A549 (cell line): ENCODE measurements at regions not wholly inside any gene's neighbourhood (a gene's known extent, or its start where the extent isn't known, plus 50 kb on each side); places are given as distances from the start of the nearest gene placed in this dataset.

Experiments used
- ATAC-seq, 2 experiments: fragments of 200-7000 bp in 1 of 2; fragments of >200 bp in 1 of 2; cut with Nextera tagmentation in 1 of 2; cut with Tn5 transposase in 1 of 2; 3 replicates each; pipeline versions ENCODE4 v1.8.0 to v1.9.1; 2018 to 2020; ENCODE audit warnings: mild to moderate bottlenecking in 1 of 2, moderate library complexity in 1 of 2
- CTCF ChIA-PET: fragments of 300-600 bp; sonication (Branson Sonifier 250); formaldehyde crosslinking; extraction: SDS; loops from one replicate; lab custom pipeline; 2021; ENCODE audit warnings: antibody characterized with exemption, inconsistent platforms; lab: Yijun Ruan, JAX
- POLR2A ChIA-PET: fragments of 350-600 bp; formaldehyde crosslinking; extraction: SDS; loops from one replicate; lab custom pipeline; 2021; ENCODE audit warnings: antibody characterized with exemption, inconsistent platforms; lab: Yijun Ruan, JAX
- DNase-seq, 2 experiments: peaks; one replicate each; pipeline versions ENCODE4 v3.0.0 to v3.0.0-alpha.2; 2011 to 2016; ENCODE audit warnings: low read depth in 1 of 2, low spot score in 1 of 2
- FAIRE-seq: peaks from 2 replicates; lab custom pipeline; 2011; peaks lifted over from hg19 to GRCh38; lab: Jason Lieb, UNC
- H3K27ac ChIP-seq, 2 experiments: fragments of >200 bp; sonication (Bioruptor Twin); formaldehyde crosslinking; 3 replicates each; pipeline ENCODE4 v1.5.1; 2016 to 2017
- H3K4me1 ChIP-seq: fragments of >200 bp; sonication (Bioruptor Twin); formaldehyde crosslinking; 3 replicates; pipeline ENCODE4 v1.6.1; 2016
- H3K4me2 ChIP-seq: fragments of >200 bp; sonication (Bioruptor Twin); formaldehyde crosslinking; 3 replicates; pipeline ENCODE4 v1.6.1; 2016
- H3K4me3 ChIP-seq: fragments of >200 bp; sonication (Bioruptor Twin); formaldehyde crosslinking; 3 replicates; pipeline ENCODE4 v1.5.1; 2016
- H3K9me3 ChIP-seq: fragments of >200 bp; sonication (Bioruptor Twin); formaldehyde crosslinking; 3 replicates; pipeline ENCODE4 v1.6.1; 2016
- ATOH8 ChIP-seq: fragments of 250-450 bp; sonication (Bioruptor Pico); IDR thresholded peaks from 2 replicates; pipeline ENCODE4 v1.5.0; 2020; ENCODE audit warnings: low read depth, mild to moderate bottlenecking, moderate library complexity
- CBX8 ChIP-seq: fragments of 200-600 bp; sonication (generic); IDR thresholded peaks from 2 replicates; pipeline ENCODE4 v1.6.1; 2016
- CEBPB ChIP-seq, 2 experiments: fragments of >200 bp in 1 of 2; sonication (Bioruptor Twin) in 1 of 2; formaldehyde crosslinking in 1 of 2; IDR thresholded peaks; 2 replicates each; pipeline ENCODE4 v1.6.1; 2012 to 2016
- EHMT2 ChIP-seq: fragments of 200-600 bp; sonication (generic); IDR thresholded peaks from 2 replicates; pipeline ENCODE4 v1.6.1; 2016; ENCODE audit warnings: antibody characterized with exemption, low read depth, mild to moderate bottlenecking, moderate library complexity
- EP300 ChIP-seq, 2 experiments: fragments of >200 bp; sonication (Bioruptor Twin); formaldehyde crosslinking; IDR thresholded peaks; 2 replicates in 1 of 2; 3 replicates in 1 of 2; pipeline ENCODE4 v1.6.1; 2016 to 2017
- GATA3 ChIP-seq: IDR thresholded peaks from 2 replicates; pipeline ENCODE4 v1.6.1; 2012; ENCODE audit warnings: borderline replicate concordance
- HES2 ChIP-seq: fragments of >200 bp; sonication (Bioruptor Twin); formaldehyde crosslinking; IDR thresholded peaks from 2 replicates; pipeline ENCODE4 v1.6.1; 2016
- HEYL ChIP-seq: fragments of 250-450 bp; sonication (Bioruptor Pico); IDR thresholded peaks from 2 replicates; pipeline ENCODE4 v1.8.0; 2021; ENCODE audit warnings: mild to moderate bottlenecking, moderate library complexity
- HMGXB4 ChIP-seq: fragments of 250-450 bp; sonication (Bioruptor Pico); IDR thresholded peaks from 2 replicates; pipeline ENCODE4 v1.5.0; 2021; ENCODE audit warnings: mild to moderate bottlenecking, moderate library complexity, borderline replicate concordance
- HOXB13 ChIP-seq: fragments of 250-450 bp; sonication (Bioruptor Pico); IDR thresholded peaks from 2 replicates; pipeline ENCODE4 v1.5.0; 2020; ENCODE audit warnings: low read depth, mild to moderate bottlenecking, moderate library complexity
- JUNB ChIP-seq: fragments of >200 bp; sonication (Bioruptor Twin); formaldehyde crosslinking; IDR thresholded peaks from 2 replicates; pipeline ENCODE4 v1.6.1; 2016
- KDM1A ChIP-seq: fragments of 200-600 bp; sonication (generic); IDR thresholded peaks from 2 replicates; pipeline ENCODE4 v1.6.1; 2016; ENCODE audit warnings: low read depth, mild to moderate bottlenecking
- MYC ChIP-seq: IDR thresholded peaks from 2 replicates; pipeline ENCODE4 v1.6.1; 2012; ENCODE audit warnings: mild to moderate bottlenecking, inconsistent platforms, low read length, improper control_type of control experiment, borderline replicate concordance
- NR3C1 ChIP-seq: fragments of >200 bp; sonication (Bioruptor Twin); formaldehyde crosslinking; IDR thresholded peaks from 3 replicates; pipeline ENCODE4 v1.6.1; 2017
- POLR2A ChIP-seq: IDR thresholded peaks from 2 replicates; pipeline ENCODE4 v1.6.1; 2012; ENCODE audit warnings: mild to moderate bottlenecking, low read length
- POLR2AphosphoS2 ChIP-seq: conservative IDR thresholded peaks from 2 replicates; pipeline ENCODE4 v1.6.1; 2012; ENCODE audit warnings: low read length, improper control_type of control experiment, inconsistent platforms
- RAD21 ChIP-seq, 2 experiments: fragments of >200 bp in 1 of 2; sonication (Bioruptor Twin) in 1 of 2; formaldehyde crosslinking in 1 of 2; IDR thresholded peaks in 1 of 2; conservative IDR thresholded peaks in 1 of 2; 2 replicates in 1 of 2; 3 replicates in 1 of 2; pipeline ENCODE4 v1.6.1; 2012 to 2018; ENCODE audit warnings: inconsistent platforms in 1 of 2
- RARB ChIP-seq: fragments of 250-450 bp; sonication (Bioruptor Pico); IDR thresholded peaks from 2 replicates; pipeline ENCODE4 v1.8.0; 2021; ENCODE audit warnings: mild to moderate bottlenecking, moderate library complexity
- RCOR1 ChIP-seq: fragments of 150-350 bp; IDR thresholded peaks from 2 replicates; pipeline ENCODE4 v1.6.1; 2014; ENCODE audit warnings: antibody characterized with exemption, low read length, low read depth
- RNF2 ChIP-seq: fragments of 200-600 bp; sonication (generic); IDR thresholded peaks from 2 replicates; pipeline ENCODE4 v1.6.1; 2016; ENCODE audit warnings: low read depth, mild to moderate bottlenecking, antibody characterized with exemption, moderate library complexity, borderline replicate concordance
- TFCP2L1 ChIP-seq: fragments of 250-450 bp; sonication (Bioruptor Pico); IDR thresholded peaks from 2 replicates; pipeline ENCODE4 v1.5.0; 2021; ENCODE audit warnings: mild to moderate bottlenecking
- ZC3H11A ChIP-seq: fragments of 450-650 bp; IDR thresholded peaks from 2 replicates; pipeline ENCODE4 v1.6.1; 2014; ENCODE audit warnings: antibody characterized with exemption, mild to moderate bottlenecking
- ZNF302 ChIP-seq: fragments of 250-450 bp; sonication (Bioruptor Pico); IDR thresholded peaks from 2 replicates; pipeline ENCODE4 v1.9.0; 2021; ENCODE audit warnings: inconsistent platforms, mild to moderate bottlenecking, moderate library complexity
- ZSCAN20 ChIP-seq: fragments of 250-450 bp; sonication (Bioruptor Pico); IDR thresholded peaks from 2 replicates; pipeline ENCODE4 v1.8.0; 2022; ENCODE audit warnings: mild to moderate bottlenecking, moderate library complexity
- WGBS: methylation state at CpG from one replicate; pipeline ENCODE4 v1.1.6; 2017; ENCODE audit errors: missing lambda C conversion rate; 5-methylcytosine and 5-hydroxymethylcytosine counted together
- TF ChIP-seq, protein P1 (sequence below): IDR thresholded peaks from 2 replicates; pipeline ENCODE4 v1.6.1; 2012
- TF ChIP-seq, protein P2 (sequence below): fragments of 200-600 bp; sonication (generic); IDR thresholded peaks from 2 replicates; pipeline ENCODE4 v1.6.1; 2016; ENCODE audit warnings: antibody characterized with exemption, mild to moderate bottlenecking, moderate library complexity
- TF ChIP-seq, protein P3 (sequence below): fragments of 150-350 bp; IDR thresholded peaks from 2 replicates; pipeline ENCODE4 v1.6.1; 2014; ENCODE audit warnings: low read depth, mild to moderate bottlenecking, low read length
- TF ChIP-seq, protein P4 (sequence below): IDR thresholded peaks from 2 replicates; pipeline ENCODE4 v1.6.1; 2012

DNA sequence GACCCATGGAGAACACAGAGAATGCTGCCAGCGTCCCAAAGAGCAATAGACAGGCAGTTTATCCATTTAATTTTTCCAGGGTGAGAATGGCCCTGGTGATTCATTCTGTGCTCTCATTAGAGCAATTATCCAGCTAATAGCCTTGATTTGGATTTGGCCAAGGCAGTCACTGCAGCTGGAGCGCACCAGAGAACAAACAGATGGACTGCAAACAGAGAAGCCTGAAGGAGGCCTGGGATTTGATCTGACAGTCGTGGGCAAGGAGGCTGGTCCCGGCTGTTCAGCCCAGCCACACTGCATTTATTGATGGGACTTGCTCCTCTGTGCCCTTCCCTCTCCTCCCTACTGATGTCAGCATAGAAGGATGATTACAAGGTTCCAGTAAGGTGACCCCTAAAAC, 353.9 kb upstream of the C1orf174 start:
- FAIRE-seq (no peak), ATAC-seq (no peak), DNase-seq (no peak)
- Histone ChIP-seq H3K4me3 (no peak overlapping the region), H3K27ac (no peak overlapping the region), H3K9me3 (no peaks in the 10 kb centered on the region; the same call in 2 of the 3 replicates), H3K4me2 (no peak overlapping the region), H3K4me1 (no peaks in the 10 kb centered on the region)
- TF ChIP-seq HES2 (no peak), ZSCAN20 (CRISPR knock-in tag) (no peak), ATOH8 (CRISPR knock-in tag) (no peak), EP300 (IDR thresholded peaks at IDR 0.05) (no peak), JUNB (no peak), NR3C1 (no peak), EHMT2 (no peak), KDM1A (no peak), HOXB13 (CRISPR knock-in tag) (no peak), POLR2AphosphoS2 (no peak), RAD21 (conservative IDR thresholded peaks at IDR 0.05 in 1 of 2, IDR thresholded peaks at IDR 0.05 in 1 of 2) (no peak), RARB (no peak), RCOR1 (no peak), RNF2 (no peak), MYC (no peak), ZC3H11A (no peak)
- TF ChIP-seq, protein P1, sequence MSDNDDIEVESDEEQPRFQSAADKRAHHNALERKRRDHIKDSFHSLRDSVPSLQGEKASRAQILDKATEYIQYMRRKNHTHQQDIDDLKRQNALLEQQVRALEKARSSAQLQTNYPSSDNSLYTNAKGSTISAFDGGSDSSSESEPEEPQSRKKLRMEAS = no peak
- TF ChIP-seq, protein P2, sequence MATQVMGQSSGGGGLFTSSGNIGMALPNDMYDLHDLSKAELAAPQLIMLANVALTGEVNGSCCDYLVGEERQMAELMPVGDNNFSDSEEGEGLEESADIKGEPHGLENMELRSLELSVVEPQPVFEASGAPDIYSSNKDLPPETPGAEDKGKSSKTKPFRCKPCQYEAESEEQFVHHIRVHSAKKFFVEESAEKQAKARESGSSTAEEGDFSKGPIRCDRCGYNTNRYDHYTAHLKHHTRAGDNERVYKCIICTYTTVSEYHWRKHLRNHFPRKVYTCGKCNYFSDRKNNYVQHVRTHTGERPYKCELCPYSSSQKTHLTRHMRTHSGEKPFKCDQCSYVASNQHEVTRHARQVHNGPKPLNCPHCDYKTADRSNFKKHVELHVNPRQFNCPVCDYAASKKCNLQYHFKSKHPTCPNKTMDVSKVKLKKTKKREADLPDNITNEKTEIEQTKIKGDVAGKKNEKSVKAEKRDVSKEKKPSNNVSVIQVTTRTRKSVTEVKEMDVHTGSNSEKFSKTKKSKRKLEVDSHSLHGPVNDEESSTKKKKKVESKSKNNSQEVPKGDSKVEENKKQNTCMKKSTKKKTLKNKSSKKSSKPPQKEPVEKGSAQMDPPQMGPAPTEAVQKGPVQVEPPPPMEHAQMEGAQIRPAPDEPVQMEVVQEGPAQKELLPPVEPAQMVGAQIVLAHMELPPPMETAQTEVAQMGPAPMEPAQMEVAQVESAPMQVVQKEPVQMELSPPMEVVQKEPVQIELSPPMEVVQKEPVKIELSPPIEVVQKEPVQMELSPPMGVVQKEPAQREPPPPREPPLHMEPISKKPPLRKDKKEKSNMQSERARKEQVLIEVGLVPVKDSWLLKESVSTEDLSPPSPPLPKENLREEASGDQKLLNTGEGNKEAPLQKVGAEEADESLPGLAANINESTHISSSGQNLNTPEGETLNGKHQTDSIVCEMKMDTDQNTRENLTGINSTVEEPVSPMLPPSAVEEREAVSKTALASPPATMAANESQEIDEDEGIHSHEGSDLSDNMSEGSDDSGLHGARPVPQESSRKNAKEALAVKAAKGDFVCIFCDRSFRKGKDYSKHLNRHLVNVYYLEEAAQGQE = no peak
- POLR2A ChIA-PET = no interaction called here
- WGBS = 1% methylated on average over 4 of the region's 4 CpGs
- CTCF ChIA-PET = interaction anchor here (0.6 kb wide), 1 partner anchor 329 kb away, joined by 3 read pairs; no protein-coding TSS in a partner anchor

DNA sequence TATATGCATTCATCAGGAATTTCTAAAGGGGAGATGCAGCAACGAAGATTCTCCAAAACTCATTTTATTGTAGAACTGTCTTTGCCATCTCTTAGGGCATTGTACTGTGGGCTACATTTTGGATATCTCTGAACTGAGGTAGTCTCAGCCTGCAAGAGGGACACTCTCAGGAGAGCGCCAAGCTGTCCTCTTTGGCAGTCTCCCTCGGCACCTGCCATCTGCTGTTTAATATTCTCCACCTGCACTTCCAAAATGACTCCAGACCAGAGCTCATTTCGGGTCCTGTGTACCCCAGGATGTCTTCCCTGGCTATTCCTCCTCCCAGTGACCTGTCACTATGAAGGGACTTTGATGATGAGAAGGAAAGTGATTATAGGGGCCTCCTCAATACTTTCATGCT, 356.3 kb upstream of the C1orf174 start:
- FAIRE-seq (no peak), DNase-seq (no peak), ATAC-seq (no peak)
- Histone ChIP-seq H3K4me2 (no peak overlapping the region), H3K9me3 (no peaks in the 10 kb centered on the region; the same call in 2 of the 3 replicates), H3K4me1 (no peaks in the 10 kb centered on the region), H3K4me3 (no peak overlapping the region), H3K27ac (no peak overlapping the region)
- ChIA-PET CTCF (no interaction called here), POLR2A (no interaction called here)
- WGBS = 0% methylated on average over 4 of the region's 4 CpGs
- TF ChIP-seq GATA3 (no peak), RARB (no peak), TFCP2L1 (CRISPR knock-in tag) (no peak), NR3C1 (no peak), HMGXB4 (CRISPR knock-in tag) (no peak), CBX8 (no peak), POLR2A (no peak), ZC3H11A (no peak), HEYL (no peak), ZNF302 (CRISPR knock-in tag) (no peak), CEBPB (IDR thresholded peaks at IDR 0.05) (no peak), KDM1A (no peak), RAD21 (conservative IDR thresholded peaks at IDR 0.05 in 1 of 2, IDR thresholded peaks at IDR 0.05 in 1 of 2) (no peak)
- TF ChIP-seq, protein P3, sequence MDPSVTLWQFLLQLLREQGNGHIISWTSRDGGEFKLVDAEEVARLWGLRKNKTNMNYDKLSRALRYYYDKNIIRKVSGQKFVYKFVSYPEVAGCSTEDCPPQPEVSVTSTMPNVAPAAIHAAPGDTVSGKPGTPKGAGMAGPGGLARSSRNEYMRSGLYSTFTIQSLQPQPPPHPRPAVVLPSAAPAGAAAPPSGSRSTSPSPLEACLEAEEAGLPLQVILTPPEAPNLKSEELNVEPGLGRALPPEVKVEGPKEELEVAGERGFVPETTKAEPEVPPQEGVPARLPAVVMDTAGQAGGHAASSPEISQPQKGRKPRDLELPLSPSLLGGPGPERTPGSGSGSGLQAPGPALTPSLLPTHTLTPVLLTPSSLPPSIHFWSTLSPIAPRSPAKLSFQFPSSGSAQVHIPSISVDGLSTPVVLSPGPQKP = no peak
- TF ChIP-seq, protein P4, sequence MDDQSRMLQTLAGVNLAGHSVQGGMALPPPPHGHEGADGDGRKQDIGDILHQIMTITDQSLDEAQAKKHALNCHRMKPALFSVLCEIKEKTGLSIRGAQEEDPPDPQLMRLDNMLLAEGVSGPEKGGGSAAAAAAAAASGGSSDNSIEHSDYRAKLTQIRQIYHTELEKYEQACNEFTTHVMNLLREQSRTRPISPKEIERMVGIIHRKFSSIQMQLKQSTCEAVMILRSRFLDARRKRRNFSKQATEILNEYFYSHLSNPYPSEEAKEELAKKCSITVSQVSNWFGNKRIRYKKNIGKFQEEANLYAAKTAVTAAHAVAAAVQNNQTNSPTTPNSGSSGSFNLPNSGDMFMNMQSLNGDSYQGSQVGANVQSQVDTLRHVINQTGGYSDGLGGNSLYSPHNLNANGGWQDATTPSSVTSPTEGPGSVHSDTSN = no peak
